ENCODE measurements at regions not wholly inside any gene's neighbourhood (a gene's known extent, or its start where the extent isn't known, plus 50 kb on each side); places are given as distances from the start of the nearest gene placed in this dataset.

- no peak for TF ChIP-seq CTCF (IDR thresholded peaks at IDR 0.05; ENCODE audit: insufficient read depth, low read length)
- TF ChIP-seq POLR2AphosphoS5 (IDR thresholded peaks at IDR 0.05; ENCODE audit: low read depth): no peak
- TF ChIP-seq REST (IDR thresholded peaks at IDR 0.05; ENCODE audit: insufficient replicate concordance, low read depth): no peak
- no peak for TF ChIP-seq SPI1 (IDR thresholded peaks at IDR 0.05; ENCODE audit: borderline replicate concordance, low read depth)
Observed at GRCh38 chr4:66032571-66032970, 362.3 kb upstream of the EPHA5 start.

All from HL-60 (cell line).